Activated CD4-positive, alpha-beta T cell treated with anti-CD3 and anti-CD28 coated beads for 36 hours (primary cell): ENCODE measurements at regions not wholly inside any gene's neighbourhood (a gene's known extent, or its start where the extent isn't known, plus 50 kb on each side); places are given as distances from the start of the nearest gene placed in this dataset.

ENCODE experiments used
- ATAC-seq: fragments of 200-7000 bp; cut with Tn5 transposase; one replicate; pipeline ENCODE4 v1.10.0; 2021; ENCODE audit warnings: mild to moderate bottlenecking, moderate library complexity
- CTCF ChIA-PET: fragments of 350-600 bp; sonication (Branson Sonifier 250); formaldehyde crosslinking; loops from one replicate; lab custom pipeline; 2021; ENCODE audit warnings: antibody characterized with exemption; lab: Charles Lee
- POLR2A ChIA-PET: fragments of 350-600 bp; sonication (Branson Sonifier 250); formaldehyde crosslinking; loops from one replicate; lab custom pipeline; 2021; ENCODE audit warnings: antibody characterized with exemption, inconsistent platforms; lab: Charles Lee
- DNase-seq: peaks from one replicate; pipeline ENCODE4 v3.0.0-alpha.2; 2020
- H3K27ac Mint-ChIP-seq: one replicate; pipeline ENCODE4 v1.8.0; 2021; ENCODE audit warnings: mixed read lengths
- H3K27me3 Mint-ChIP-seq: one replicate; pipeline ENCODE4 v1.8.0; 2021; ENCODE audit warnings: mixed read lengths
- H3K36me3 Mint-ChIP-seq: one replicate; pipeline ENCODE4 v1.8.0; 2021; ENCODE audit warnings: low read depth, mixed read lengths
- H3K4me1 Mint-ChIP-seq: one replicate; pipeline ENCODE4 v1.8.0; 2021; ENCODE audit warnings: mixed read lengths
- H3K4me3 Mint-ChIP-seq: one replicate; pipeline ENCODE4 v1.8.0; 2021; ENCODE audit warnings: mild to moderate bottlenecking, moderate library complexity, mixed read lengths
- H3K9me3 Mint-ChIP-seq: one replicate; pipeline ENCODE4 v1.8.0; 2021; ENCODE audit warnings: low read depth, mixed read lengths
- intact Hi-C, 2 experiments: fragments of 100-400 bp; cut with DNase I in 1 of 2; cut with micrococcal nuclease in 1 of 2; formaldehyde crosslinking; loops; one replicate each; pipeline versions ENCODE4 v1.14.2 to v1.15.1; 2022 to 2024; cut with DNase I, micrococcal nuclease

DNA sequence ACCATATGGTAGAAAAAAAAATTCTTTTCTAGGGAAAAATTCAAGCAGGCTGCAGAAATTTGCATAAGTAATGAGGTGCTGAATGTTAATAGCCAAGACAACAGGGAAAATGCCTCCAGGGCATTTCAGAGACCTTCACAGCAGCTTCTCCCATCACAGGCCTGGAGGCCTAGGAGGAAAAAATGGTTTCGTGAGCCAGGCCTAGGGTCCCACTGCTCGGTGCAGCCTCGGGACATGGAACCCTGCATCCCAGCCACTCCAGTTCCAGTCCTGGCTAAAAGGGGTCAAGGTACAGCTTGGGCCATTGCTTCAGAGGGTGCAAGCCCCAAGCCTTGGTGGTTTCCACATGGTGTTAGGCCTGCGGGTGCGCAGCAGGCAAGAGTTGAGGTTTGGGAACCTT lies 436.0 kb upstream of the SMC2 start:
- ATAC-seq (no peak), DNase-seq (no peak)
- POLR2A ChIA-PET, result no interaction called here
- Mint-ChIP-seq H3K4me3 (no peak overlapping the region), H3K27ac (no peak overlapping the region), H3K4me1 (no peaks in the 10 kb centered on the region), H3K36me3 (peaks cover 3% of the 10 kb centered on the region), H3K9me3 (peaks cover 23% of the 10 kb centered on the region), H3K27me3 (no peaks in the 10 kb centered on the region)
- CTCF ChIA-PET, result no interaction called here
- intact Hi-C loops, result no loop called here

DNA sequence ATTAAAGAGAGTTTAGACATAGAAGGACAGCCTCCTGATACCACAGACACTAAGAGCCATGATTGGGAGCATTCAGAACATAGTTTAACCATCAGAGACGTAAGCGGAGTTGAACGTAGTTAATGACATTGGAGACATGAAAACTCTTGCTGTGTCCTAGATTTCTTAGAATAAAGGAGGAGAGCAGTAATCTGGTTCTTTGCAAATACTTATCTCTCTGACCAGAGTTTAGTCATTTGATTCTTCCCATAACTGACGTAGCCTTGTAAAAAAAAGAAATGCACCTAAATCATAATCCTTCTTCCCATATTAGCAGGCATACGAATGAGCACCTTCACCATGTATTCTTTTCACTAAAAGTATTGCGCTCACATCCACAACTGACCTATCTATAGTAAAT lies 433.3 kb upstream of the SMC2 start:
- Mint-ChIP-seq H3K36me3 (peaks cover 3% of the 10 kb centered on the region), H3K4me3 (no peak overlapping the region), H3K27ac (no peak overlapping the region), H3K9me3 (peaks cover 23% of the 10 kb centered on the region), H3K4me1 (no peaks in the 10 kb centered on the region), H3K27me3 (no peaks in the 10 kb centered on the region)
- DNase-seq (no peak), ATAC-seq (no peak)
- intact Hi-C loops, result no loop called here
- ChIA-PET CTCF (no interaction called here), POLR2A (no interaction called here)

DNA sequence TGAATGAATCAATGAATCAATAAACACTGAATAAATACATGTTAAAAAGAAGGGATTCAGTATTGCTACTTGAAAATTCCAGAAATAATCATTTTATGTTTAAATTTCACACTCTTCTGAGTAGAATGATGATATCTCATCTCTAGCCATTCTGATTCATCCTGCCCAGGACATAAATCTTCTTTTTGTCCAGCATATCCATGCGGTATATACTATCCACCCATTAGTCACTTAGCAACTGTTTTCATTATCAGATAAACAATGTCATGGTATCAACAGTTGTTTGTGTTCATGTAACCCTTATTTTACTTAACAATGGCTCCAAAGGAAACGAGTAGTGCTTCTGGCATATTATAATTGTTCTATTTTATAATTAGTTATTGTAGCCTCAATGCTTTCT lies 432.4 kb upstream of the SMC2 start:
- DNase-seq, result no peak
- peaks cover 3% of the 10 kb centered on the region for H3K36me3 Mint-ChIP-seq
- H3K4me1 Mint-ChIP-seq, result no peaks in the 10 kb centered on the region
- peaks cover 20% of the 10 kb centered on the region for H3K9me3 Mint-ChIP-seq
- CTCF ChIA-PET, result no interaction called here
- no peak overlapping the region for H3K27ac Mint-ChIP-seq
- intact Hi-C loops, result no loop called here
- POLR2A ChIA-PET, result no interaction called here
- no peaks in the 10 kb centered on the region for H3K27me3 Mint-ChIP-seq
- no peak for ATAC-seq
- no peak overlapping the region for H3K4me3 Mint-ChIP-seq

DNA sequence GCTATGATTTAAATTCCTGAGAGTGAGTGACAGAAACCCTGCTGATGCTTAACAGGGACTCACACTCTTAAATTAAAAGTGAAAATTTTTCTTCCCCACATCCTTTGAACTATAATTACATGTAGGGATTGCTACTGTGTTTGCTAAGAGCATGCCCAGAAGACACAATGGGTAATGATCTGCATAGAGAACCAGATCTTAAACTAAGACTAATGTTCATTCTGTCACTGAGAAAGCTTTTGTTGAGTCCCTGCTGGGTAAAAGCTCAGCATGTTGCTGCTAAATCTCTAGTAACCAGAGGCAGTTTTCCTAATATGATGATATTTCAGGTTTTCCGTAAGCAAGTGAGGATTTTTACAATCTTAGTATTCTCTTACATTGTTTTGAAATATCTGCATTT lies 424.8 kb upstream of the SMC2 start:
- H3K27ac Mint-ChIP-seq, result no peak overlapping the region
- intact Hi-C loops, result no loop called here
- no peaks in the 10 kb centered on the region for H3K36me3 Mint-ChIP-seq
- CTCF ChIA-PET, result no interaction called here
- no peak for ATAC-seq
- H3K27me3 Mint-ChIP-seq, result no peaks in the 10 kb centered on the region
- no peak overlapping the region for H3K4me3 Mint-ChIP-seq
- POLR2A ChIA-PET, result no interaction called here
- peaks cover 2% of the 10 kb centered on the region for H3K9me3 Mint-ChIP-seq
- no peak for DNase-seq
- no peaks in the 10 kb centered on the region for H3K4me1 Mint-ChIP-seq

DNA sequence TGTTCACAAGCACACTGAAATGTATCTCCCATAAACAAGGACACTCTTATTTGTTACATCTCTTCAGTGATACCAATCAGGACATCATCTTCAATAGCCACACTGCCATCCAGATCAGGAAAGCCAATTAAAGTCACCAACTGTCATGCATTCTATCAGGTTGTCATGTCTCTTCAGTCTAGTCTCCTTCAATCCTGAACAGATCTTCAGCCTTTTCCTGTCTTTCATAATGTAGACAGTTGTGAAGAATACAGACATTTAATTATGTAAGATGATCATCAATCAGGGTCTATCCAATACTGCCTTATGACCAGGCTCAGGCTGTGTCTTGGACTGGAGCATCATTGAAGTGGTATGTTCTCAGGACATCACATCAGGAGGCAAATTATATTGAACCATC lies 419.8 kb upstream of the SMC2 start:
- no peaks in the 10 kb centered on the region for H3K27me3 Mint-ChIP-seq
- ATAC-seq, result no peak
- ChIA-PET POLR2A (no interaction called here), CTCF (no interaction called here)
- H3K9me3 Mint-ChIP-seq, result peaks cover 2% of the 10 kb centered on the region
- no peak overlapping the region for H3K27ac Mint-ChIP-seq
- intact Hi-C loops, result no loop called here
- no peaks in the 10 kb centered on the region for H3K4me1 Mint-ChIP-seq
- no peak overlapping the region for H3K4me3 Mint-ChIP-seq
- no peak for DNase-seq
- no peaks in the 10 kb centered on the region for H3K36me3 Mint-ChIP-seq

DNA sequence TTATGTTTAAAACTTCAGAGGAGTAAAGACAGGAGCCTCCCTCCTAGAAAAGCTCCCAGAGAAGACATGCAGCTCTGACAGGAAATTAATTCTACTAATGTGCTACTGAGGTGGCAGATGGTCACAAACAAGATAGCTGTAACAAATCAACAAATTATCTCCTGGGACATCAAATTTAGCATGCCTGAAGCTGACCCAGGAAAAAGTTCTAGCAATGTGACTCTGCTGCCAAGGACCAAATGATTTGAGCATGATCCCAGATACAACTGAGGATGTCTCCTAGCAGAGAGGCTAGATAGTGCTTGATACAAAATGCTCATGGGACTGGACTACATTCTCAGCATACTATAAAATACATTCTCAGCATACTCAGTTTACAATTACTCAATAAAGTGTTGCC lies 413.5 kb upstream of the SMC2 start:
- DNase-seq (no peak), ATAC-seq (no peak)
- no peak overlapping the region for H3K27ac Mint-ChIP-seq
- ChIA-PET POLR2A (no interaction called here), CTCF (no interaction called here)
- H3K4me3 Mint-ChIP-seq, result no peak overlapping the region
- no peaks in the 10 kb centered on the region for H3K27me3 Mint-ChIP-seq
- H3K9me3 Mint-ChIP-seq, result no peaks in the 10 kb centered on the region
- H3K36me3 Mint-ChIP-seq, result no peaks in the 10 kb centered on the region
- intact Hi-C loops, result no loop called here
- H3K4me1 Mint-ChIP-seq, result no peaks in the 10 kb centered on the region

DNA sequence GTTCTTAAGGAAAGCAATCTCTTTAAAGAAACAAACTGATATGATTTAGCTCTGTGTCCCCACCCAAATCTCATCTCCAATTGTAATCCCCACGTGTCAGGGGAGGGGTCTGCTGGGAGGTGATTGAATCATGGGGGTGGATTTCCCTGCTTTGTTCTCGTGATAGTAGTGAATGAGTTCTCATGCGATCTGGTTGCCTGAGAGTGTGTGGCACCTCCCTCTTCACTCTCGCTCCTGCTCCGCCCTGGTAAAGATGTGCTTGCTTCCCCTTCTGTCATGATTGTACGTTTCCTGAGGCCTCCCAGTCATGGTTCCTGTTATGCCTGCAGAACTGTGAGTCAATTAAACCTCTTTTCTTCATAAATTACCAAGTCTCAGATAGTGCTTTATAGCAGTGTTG lies 412.7 kb upstream of the SMC2 start:
- Mint-ChIP-seq H3K27ac (no peak overlapping the region), H3K4me1 (no peaks in the 10 kb centered on the region), H3K36me3 (no peaks in the 10 kb centered on the region), H3K4me3 (no peak overlapping the region), H3K27me3 (no peaks in the 10 kb centered on the region), H3K9me3 (no peaks in the 10 kb centered on the region)
- DNase-seq, result no peak
- ATAC-seq, result no peak
- intact Hi-C loops, result no loop called here
- ChIA-PET CTCF (no interaction called here), POLR2A (no interaction called here)

DNA sequence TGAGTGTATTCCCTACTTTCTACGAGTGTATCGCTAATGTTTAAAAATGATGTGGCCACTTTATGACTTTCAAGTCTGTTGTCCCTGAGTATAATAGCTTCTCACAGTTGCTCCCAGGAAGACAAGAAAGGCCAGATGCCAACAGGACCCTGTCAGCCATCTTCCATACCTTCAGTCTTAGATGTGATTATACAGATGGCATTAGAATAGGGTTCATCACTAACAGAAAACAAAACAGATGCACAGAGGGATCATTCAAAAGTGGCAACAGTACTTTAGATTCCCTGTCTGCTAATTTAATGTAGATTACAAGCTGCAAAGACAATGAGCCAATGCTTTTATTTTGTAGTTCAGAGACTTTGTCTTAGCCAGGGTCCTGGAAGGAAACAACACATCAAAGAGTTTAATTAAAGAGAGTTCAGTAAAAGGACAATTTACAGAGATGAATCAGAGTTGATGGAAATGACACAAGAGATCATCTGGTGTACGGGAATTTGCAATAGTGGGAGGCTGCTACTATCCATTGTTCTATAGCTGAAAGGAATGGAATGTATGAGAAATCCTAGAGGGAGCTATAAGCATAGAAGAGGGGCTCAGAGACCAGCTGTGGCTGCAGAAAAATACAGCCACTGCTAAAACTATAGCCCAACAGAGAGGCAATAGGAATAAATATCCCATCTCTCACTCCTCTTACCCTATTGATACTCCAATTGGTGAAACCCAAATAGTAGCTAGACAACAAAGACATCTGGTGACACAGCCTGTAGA lies 393.7 kb upstream of the SMC2 start:
- Mint-ChIP-seq H3K9me3 (peaks cover 2% of the 10 kb centered on the region), H3K36me3 (no peaks in the 10 kb centered on the region), H3K27me3 (peaks cover 2% of the 10 kb centered on the region), H3K27ac (no peak overlapping the region), H3K4me3 (no peak overlapping the region), H3K4me1 (no peaks in the 10 kb centered on the region)
- DNase-seq, result no peak
- no peak for ATAC-seq
- POLR2A ChIA-PET, result no interaction called here
- CTCF ChIA-PET, result no interaction called here
- intact Hi-C loops, result no loop called here

DNA sequence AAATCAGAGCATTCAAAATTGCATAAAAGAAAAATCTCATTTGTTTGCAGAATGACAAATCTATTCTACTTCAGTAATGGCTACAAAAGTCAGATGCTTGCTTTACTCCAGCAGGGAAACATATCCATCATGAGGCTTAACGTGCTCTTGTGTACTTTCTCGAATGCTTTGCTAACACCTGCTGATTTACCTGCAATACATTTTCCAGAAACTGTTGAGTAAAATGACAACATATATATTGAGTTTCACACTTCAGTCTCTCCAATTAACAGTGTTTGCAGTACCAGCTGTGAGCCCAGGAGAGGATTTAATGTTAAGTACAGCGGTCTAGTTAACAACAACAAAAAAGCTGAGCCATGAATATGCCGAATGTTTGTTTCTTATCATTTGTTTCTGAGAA lies 391.5 kb upstream of the SMC2 start:
- Mint-ChIP-seq H3K9me3 (peaks cover 2% of the 10 kb centered on the region), H3K4me3 (no peak overlapping the region), H3K4me1 (no peaks in the 10 kb centered on the region), H3K36me3 (no peaks in the 10 kb centered on the region), H3K27ac (no peak overlapping the region), H3K27me3 (peaks cover 2% of the 10 kb centered on the region)
- intact Hi-C loops, result no loop called here
- no peak for DNase-seq
- ChIA-PET CTCF (no interaction called here), POLR2A (no interaction called here)
- ATAC-seq, result no peak

DNA sequence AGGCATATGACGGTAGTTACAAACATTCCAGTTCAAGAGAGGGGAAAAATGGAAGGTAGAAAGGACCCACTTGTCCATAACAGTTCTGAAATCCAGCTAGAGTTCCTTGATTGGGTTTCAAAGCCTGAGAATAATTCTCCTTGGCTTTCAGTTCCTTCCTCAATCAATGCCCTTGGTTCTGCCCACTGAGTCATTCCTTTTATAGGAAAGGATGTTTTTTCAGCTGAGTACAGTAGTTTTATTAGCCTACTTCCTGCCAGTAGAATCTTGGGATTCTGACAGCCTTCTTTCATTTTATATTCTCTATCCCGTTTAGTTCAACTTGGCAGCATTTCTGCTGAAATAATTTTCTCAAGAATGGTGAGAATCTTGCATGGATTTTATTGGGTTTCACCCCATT lies 386.9 kb upstream of the SMC2 start:
- no peak overlapping the region for H3K4me3 Mint-ChIP-seq
- DNase-seq, result no peak
- ATAC-seq, result no peak
- no peaks in the 10 kb centered on the region for H3K27me3 Mint-ChIP-seq
- no peaks in the 10 kb centered on the region for H3K4me1 Mint-ChIP-seq
- no peak overlapping the region for H3K27ac Mint-ChIP-seq
- H3K36me3 Mint-ChIP-seq, result no peaks in the 10 kb centered on the region
- peaks cover 3% of the 10 kb centered on the region for H3K9me3 Mint-ChIP-seq
- CTCF ChIA-PET, result no interaction called here
- POLR2A ChIA-PET, result no interaction called here
- intact Hi-C loops, result no loop called here

DNA sequence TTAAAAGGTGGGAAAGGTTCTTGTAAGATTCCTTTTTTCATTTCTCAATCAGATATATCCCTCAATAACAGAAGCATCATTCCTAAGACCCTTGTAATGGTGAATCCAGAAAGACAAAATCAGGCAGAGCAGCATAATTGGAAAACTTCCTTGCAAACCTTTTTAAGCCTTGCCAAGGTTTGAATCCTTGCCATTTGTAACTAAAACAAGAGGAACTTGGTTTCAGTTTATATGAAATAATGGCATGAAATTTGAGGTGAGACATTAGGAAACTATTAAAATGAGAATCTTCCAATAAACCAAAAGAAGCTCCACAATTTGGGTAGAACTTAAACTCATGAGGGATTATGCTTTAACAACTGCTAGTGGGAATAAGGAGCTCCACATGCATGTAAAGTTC lies 384.7 kb upstream of the SMC2 start:
- DNase-seq (no peak), ATAC-seq (no peak)
- Mint-ChIP-seq H3K4me3 (no peak overlapping the region), H3K4me1 (no peaks in the 10 kb centered on the region), H3K27me3 (no peaks in the 10 kb centered on the region), H3K36me3 (no peaks in the 10 kb centered on the region), H3K9me3 (peaks cover 3% of the 10 kb centered on the region), H3K27ac (no peak overlapping the region)
- POLR2A ChIA-PET, result no interaction called here
- intact Hi-C loops, result no loop called here
- CTCF ChIA-PET, result interaction anchor here (0.5 to 0.8 kb wide), 2 partner anchors 210 to 638 kb away, joined by 3 to 4 read pairs; no protein-coding TSS in a partner anchor

DNA sequence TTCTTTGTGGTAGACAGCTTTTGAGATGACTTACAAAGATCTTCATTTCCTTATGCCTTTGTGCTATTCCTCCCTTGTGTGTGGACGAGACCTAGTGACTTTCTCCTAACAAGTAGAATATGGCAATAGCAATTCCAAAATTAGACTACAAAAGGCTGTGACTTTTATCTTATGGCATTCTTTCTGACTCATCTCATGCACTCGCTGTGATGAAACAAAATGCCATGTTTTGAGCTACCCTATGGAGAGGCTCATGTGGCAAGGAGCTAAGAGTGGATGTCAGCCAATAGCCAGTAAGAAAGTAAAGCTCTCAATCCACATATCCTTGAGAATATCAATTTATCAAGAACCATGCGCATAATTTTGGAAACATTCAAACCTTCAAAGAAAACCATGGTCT lies 380.5 kb upstream of the SMC2 start:
- intact Hi-C loops, result no loop called here
- no peak for ATAC-seq
- ChIA-PET POLR2A (no interaction called here), CTCF (no interaction called here)
- Mint-ChIP-seq H3K27me3 (no peaks in the 10 kb centered on the region), H3K4me1 (no peaks in the 10 kb centered on the region), H3K4me3 (no peak overlapping the region), H3K9me3 (peaks cover 3% of the 10 kb centered on the region), H3K27ac (no peak overlapping the region), H3K36me3 (no peaks in the 10 kb centered on the region)
- DNase-seq, result no peak
